HL-60 (cell line): ENCODE measurements at regions not wholly inside any gene's neighbourhood (a gene's known extent, or its start where the extent isn't known, plus 50 kb on each side); places are given as distances from the start of the nearest gene placed in this dataset.

Source experiments
- DNase-seq, 2 experiments: peaks; one replicate each; pipeline ENCODE4 v3.0.0-alpha.2; 2010 to 2020; ENCODE audit warnings: low read depth in 1 of 2, low spot score in 1 of 2
- H3K27ac ChIP-seq: fragments of 250-450 bp; sonication (Bioruptor Pico); replicated peaks from 2 replicates; pipeline ENCODE4 v1.5.1; 2020; ENCODE audit warnings: mild to moderate bottlenecking, moderate library complexity
- H3K27me3 ChIP-seq: fragments of 250-450 bp; sonication (Bioruptor Pico); 2 replicates; pipeline ENCODE4 v1.5.1; 2021; ENCODE audit warnings: mild to moderate bottlenecking, moderate library complexity; ENCODE audit not compliant: insufficient read depth, poor library complexity, severe bottlenecking
- H3K4me3 ChIP-seq: replicated peaks from 2 replicates; pipeline ENCODE4 v1.5.1; 2011; ENCODE audit warnings: mild to moderate bottlenecking, control low read depth, low read length; ENCODE audit not compliant: insufficient read depth
- GABPA ChIP-seq: IDR thresholded peaks from 2 replicates; pipeline ENCODE4 v1.6.1; 2012; ENCODE audit warnings: low read depth
- POLR2AphosphoS5 ChIP-seq: IDR thresholded peaks from 2 replicates; pipeline ENCODE4 v1.6.1; 2012; ENCODE audit warnings: low read depth
- SPI1 ChIP-seq: IDR thresholded peaks from 2 replicates; pipeline ENCODE4 v1.6.1; 2012; ENCODE audit warnings: low read depth, mild to moderate bottlenecking, borderline replicate concordance
- TF ChIP-seq, protein P1 (sequence below): IDR thresholded peaks from 2 replicates; pipeline ENCODE4 v1.6.1; 2012; ENCODE audit warnings: low read depth; ENCODE audit not compliant: insufficient replicate concordance
- TF ChIP-seq, protein P2 (sequence below): IDR thresholded peaks from one replicate; pipeline ENCODE4 v1.5.1; 2011; ENCODE audit warnings: low read length, control low read depth, inconsistent platforms; ENCODE audit not compliant: insufficient read depth

- TF ChIP-seq, protein P1, sequence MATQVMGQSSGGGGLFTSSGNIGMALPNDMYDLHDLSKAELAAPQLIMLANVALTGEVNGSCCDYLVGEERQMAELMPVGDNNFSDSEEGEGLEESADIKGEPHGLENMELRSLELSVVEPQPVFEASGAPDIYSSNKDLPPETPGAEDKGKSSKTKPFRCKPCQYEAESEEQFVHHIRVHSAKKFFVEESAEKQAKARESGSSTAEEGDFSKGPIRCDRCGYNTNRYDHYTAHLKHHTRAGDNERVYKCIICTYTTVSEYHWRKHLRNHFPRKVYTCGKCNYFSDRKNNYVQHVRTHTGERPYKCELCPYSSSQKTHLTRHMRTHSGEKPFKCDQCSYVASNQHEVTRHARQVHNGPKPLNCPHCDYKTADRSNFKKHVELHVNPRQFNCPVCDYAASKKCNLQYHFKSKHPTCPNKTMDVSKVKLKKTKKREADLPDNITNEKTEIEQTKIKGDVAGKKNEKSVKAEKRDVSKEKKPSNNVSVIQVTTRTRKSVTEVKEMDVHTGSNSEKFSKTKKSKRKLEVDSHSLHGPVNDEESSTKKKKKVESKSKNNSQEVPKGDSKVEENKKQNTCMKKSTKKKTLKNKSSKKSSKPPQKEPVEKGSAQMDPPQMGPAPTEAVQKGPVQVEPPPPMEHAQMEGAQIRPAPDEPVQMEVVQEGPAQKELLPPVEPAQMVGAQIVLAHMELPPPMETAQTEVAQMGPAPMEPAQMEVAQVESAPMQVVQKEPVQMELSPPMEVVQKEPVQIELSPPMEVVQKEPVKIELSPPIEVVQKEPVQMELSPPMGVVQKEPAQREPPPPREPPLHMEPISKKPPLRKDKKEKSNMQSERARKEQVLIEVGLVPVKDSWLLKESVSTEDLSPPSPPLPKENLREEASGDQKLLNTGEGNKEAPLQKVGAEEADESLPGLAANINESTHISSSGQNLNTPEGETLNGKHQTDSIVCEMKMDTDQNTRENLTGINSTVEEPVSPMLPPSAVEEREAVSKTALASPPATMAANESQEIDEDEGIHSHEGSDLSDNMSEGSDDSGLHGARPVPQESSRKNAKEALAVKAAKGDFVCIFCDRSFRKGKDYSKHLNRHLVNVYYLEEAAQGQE: no peak
- TF ChIP-seq GABPA (no peak), SPI1 (no peak), POLR2AphosphoS5 (no peak)
- TF ChIP-seq, protein P2, sequence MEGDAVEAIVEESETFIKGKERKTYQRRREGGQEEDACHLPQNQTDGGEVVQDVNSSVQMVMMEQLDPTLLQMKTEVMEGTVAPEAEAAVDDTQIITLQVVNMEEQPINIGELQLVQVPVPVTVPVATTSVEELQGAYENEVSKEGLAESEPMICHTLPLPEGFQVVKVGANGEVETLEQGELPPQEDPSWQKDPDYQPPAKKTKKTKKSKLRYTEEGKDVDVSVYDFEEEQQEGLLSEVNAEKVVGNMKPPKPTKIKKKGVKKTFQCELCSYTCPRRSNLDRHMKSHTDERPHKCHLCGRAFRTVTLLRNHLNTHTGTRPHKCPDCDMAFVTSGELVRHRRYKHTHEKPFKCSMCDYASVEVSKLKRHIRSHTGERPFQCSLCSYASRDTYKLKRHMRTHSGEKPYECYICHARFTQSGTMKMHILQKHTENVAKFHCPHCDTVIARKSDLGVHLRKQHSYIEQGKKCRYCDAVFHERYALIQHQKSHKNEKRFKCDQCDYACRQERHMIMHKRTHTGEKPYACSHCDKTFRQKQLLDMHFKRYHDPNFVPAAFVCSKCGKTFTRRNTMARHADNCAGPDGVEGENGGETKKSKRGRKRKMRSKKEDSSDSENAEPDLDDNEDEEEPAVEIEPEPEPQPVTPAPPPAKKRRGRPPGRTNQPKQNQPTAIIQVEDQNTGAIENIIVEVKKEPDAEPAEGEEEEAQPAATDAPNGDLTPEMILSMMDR: no peak
- Histone ChIP-seq H3K27me3 (no peaks in the 10 kb centered on the region), H3K27ac (no peak overlapping the region), H3K4me3 (no peak overlapping the region)
- peak in 1 of 2 experiments; percentile 85 for DNase-seq
Measured at GRCh38 chr10:63707254-63707910, 186.2 kb downstream of the REEP3 start.

DNA sequence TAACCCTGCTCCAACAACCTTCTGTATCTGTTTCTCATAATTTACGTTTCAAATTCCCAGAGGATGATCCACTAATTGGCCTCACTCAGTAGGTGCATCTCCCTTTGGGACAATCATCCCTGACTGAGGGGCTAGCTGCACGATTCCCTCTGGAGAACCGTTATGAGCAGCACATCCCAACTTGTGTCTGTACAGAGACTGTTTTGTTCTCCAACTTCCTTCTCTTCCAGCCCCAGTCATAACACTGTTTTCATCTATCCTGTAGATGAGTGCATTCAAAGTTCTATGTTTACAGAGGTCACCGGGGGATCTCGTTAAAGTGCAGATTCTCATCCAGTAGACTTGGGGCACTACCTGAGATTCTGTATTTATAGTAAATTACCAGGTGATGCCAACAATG, 187.2 kb downstream of the REEP3 start:
- no peaks in the 10 kb centered on the region for H3K27me3 ChIP-seq
- H3K27ac ChIP-seq: no peak overlapping the region
- DNase-seq: no peak
- TF ChIP-seq, protein P1: no peak
- H3K4me3 ChIP-seq: no peak overlapping the region

GRCh38 chr10:63710703-63711102, 189.5 kb downstream of the REEP3 start:
- no peak for DNase-seq
- H3K27me3 ChIP-seq: no peaks in the 10 kb centered on the region
- H3K4me3 ChIP-seq: no peak overlapping the region
- H3K27ac ChIP-seq: no peak overlapping the region
- TF ChIP-seq SPI1 (no peak), GABPA (no peak), POLR2AphosphoS5 (no peak)
- TF ChIP-seq, protein P2: no peak
- TF ChIP-seq, protein P1: no peak
